ENCODE measurements at regions not wholly inside any gene's neighbourhood (a gene's known extent, or its start where the extent isn't known, plus 50 kb on each side); places are given as distances from the start of the nearest gene placed in this dataset.

- Histone ChIP-seq H3K4me2 (ENCODE audit: insufficient read depth, low read length) (no peak overlapping the region), H3K27ac (ENCODE audit: insufficient read depth, low read depth, low read length) (no peak overlapping the region), H4K20me1 (replicated peaks; ENCODE audit: control insufficient read depth, extremely low read depth, insufficient read depth, low read length) (no peaks in the 10 kb centered on the region), H3K9ac (replicated peaks; ENCODE audit: extremely low read depth, insufficient read depth, low read length) (no peak overlapping the region), H3K9me3 (replicated peaks; ENCODE audit: control insufficient read depth, insufficient read depth, low read length) (no peaks in the 10 kb centered on the region), H3K27me3 (ENCODE audit: control insufficient read depth in 2 of 2, insufficient read depth in 2 of 2, low read length in 2 of 2) (no peaks in the 10 kb centered on the region), H3K4me1 (ENCODE audit: control insufficient read depth, extremely low read depth, insufficient read depth, low read length) (no peaks in the 10 kb centered on the region), H3K9me1 (replicated peaks; ENCODE audit: control insufficient read depth, extremely low read depth, insufficient read depth, low read length) (no peaks in the 10 kb centered on the region), H3K36me3 (ENCODE audit: control insufficient read depth in 2 of 2, extremely low read depth in 1 of 2, insufficient read depth in 2 of 2, low read length in 2 of 2) (no peaks in the 10 kb centered on the region), H3K4me3 (replicated peaks in 1 of 3; ENCODE audit: insufficient read depth in 1 of 3, low read depth in 1 of 3, low read length in 3 of 3) (no peak overlapping the region), H3K79me2 (ENCODE audit: control insufficient read depth, insufficient read depth, low read length) (no peaks in the 10 kb centered on the region), H2AFZ (ENCODE audit: low read depth, low read length) (no peak overlapping the region)
- dilution Hi-C loops (cut with MboI; ENCODE audit: extremely low pct_ligation_motif_present, low sequenced_read_pairs) (no loop called here), intact Hi-C loops (cut with micrococcal nuclease) (no loop called here)
- ChIA-PET POLR2A (no interaction called here), CTCF (no interaction called here)
- TF ChIP-seq FOS (IDR thresholded peaks at IDR 0.05; ENCODE audit: borderline replicate concordance, insufficient read depth, low read length): no peak
- no peak for TF ChIP-seq MYC (IDR thresholded peaks at IDR 0.05; ENCODE audit: low read depth, low read length)
- TF ChIP-seq POLR2A (IDR thresholded peaks at IDR 0.05; ENCODE audit: low read depth, low read length): no peak
- no peak for TF ChIP-seq POLR2AphosphoS5 (IDR thresholded peaks at IDR 0.05; ENCODE audit: insufficient read depth, low read depth, low read length)
- TF ChIP-seq JUN (IDR thresholded peaks at IDR 0.05; ENCODE audit: borderline replicate concordance, insufficient read depth, insufficient read length, low read depth): no peak
- no peak for TF ChIP-seq MAX (IDR thresholded peaks at IDR 0.05; ENCODE audit: insufficient read depth, insufficient read length)
- TF ChIP-seq GATA2 (IDR thresholded peaks at IDR 0.05; ENCODE audit: insufficient read depth, insufficient read length, low read depth, low read length): no peak
- TF ChIP-seq EZH2 (IDR thresholded peaks at IDR 0.05; ENCODE audit: borderline replicate concordance, low read depth, low read length, severe bottlenecking): no peak
- TF ChIP-seq, protein P1, sequence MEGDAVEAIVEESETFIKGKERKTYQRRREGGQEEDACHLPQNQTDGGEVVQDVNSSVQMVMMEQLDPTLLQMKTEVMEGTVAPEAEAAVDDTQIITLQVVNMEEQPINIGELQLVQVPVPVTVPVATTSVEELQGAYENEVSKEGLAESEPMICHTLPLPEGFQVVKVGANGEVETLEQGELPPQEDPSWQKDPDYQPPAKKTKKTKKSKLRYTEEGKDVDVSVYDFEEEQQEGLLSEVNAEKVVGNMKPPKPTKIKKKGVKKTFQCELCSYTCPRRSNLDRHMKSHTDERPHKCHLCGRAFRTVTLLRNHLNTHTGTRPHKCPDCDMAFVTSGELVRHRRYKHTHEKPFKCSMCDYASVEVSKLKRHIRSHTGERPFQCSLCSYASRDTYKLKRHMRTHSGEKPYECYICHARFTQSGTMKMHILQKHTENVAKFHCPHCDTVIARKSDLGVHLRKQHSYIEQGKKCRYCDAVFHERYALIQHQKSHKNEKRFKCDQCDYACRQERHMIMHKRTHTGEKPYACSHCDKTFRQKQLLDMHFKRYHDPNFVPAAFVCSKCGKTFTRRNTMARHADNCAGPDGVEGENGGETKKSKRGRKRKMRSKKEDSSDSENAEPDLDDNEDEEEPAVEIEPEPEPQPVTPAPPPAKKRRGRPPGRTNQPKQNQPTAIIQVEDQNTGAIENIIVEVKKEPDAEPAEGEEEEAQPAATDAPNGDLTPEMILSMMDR (IDR thresholded peaks at IDR 0.05; ENCODE audit: extremely low read depth in 1 of 2, insufficient read depth in 1 of 2, low read depth in 1 of 2, low read length in 2 of 2): no peak
- no peak for FAIRE-seq
- no peak for DNase-seq (ENCODE audit: low read depth, low spot score)
- no TSS peak for BruUV-seq (replicated peaks)
Observed at GRCh38 chr5:125169396-125169795, 423.0 kb upstream of the ZNF608 start.

All from endothelial cell of umbilical vein (primary cell).